CMK (cell line): ENCODE measurements at regions not wholly inside any gene's neighbourhood (a gene's known extent, or its start where the extent isn't known, plus 50 kb on each side); places are given as distances from the start of the nearest gene placed in this dataset.
"Not testable (repeated sequence)": the region's sequence is repeated elsewhere in the genome, so short reads cannot be mapped to it uniquely, and the experiment has no call there.

Experiments used
- DNase-seq: peaks from one replicate; pipeline ENCODE4 v3.0.0-alpha.2; 2010; ENCODE audit warnings: low read depth

DNA sequence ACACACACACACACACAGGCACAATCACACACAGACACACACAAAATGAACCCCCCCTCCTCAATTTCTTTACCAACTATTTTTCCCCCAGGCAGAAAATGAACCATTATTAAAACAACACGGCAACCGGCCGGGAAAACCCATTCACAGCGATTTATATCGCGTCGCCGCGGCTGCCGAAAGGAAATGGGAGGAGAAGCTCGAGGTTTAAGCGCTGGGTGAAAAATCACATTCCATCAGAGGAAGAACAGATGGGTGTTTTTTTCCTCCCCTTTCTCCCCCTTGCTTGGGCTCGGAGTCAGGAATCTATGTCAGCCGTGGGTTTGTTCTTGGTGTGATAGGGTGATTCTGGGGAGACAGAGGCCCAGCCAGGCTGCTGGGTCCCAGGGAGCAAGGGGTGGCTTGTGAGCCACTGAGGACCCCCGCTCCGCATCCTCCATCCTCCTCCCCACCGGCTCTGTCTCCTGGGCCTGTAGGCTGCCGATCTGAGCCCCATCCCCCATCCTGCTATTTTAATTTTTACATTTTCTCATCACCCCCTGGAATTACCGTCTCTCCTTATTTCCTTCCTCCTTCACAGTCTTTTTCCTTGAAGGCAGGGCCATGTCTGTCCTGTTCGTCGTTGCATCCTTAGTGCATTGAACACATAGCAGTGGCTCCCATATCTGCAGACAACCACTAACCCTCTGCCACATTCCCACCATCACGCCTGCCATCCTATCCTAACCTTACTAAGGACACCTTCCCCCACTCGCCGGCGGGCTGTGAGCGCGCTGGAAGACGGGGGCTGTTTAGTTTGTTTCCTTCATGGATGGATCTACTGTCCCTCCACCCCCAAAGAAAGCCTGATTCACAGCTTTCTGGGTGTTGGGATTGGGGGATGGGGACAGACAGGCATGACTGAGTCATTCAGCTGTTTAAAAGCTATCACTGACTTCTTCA, 137.7 kb downstream of the CRLF3 start:
- DNase-seq, result not testable (repeated sequence)

DNA sequence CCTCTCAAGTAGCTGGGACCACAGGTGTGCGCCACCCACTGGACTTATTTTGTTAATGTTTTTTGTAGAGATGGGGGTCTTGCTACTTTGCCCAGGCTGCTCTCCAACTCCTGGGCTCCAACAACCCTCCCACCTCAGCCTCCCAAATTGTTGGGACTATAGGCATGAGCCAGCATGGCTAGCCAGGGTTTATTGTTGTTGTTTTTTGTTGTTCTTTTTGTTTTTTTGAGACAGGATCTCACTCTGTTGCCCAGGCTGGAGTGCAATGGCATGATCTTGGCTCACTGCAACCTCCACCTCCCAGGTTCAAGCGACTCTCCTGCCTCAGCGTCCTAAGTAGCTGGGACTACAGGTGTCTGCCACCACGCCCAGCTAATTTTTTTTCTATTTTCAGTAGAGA, 142.2 kb downstream of the CRLF3 start:
- DNase-seq, result not testable (repeated sequence)

DNA sequence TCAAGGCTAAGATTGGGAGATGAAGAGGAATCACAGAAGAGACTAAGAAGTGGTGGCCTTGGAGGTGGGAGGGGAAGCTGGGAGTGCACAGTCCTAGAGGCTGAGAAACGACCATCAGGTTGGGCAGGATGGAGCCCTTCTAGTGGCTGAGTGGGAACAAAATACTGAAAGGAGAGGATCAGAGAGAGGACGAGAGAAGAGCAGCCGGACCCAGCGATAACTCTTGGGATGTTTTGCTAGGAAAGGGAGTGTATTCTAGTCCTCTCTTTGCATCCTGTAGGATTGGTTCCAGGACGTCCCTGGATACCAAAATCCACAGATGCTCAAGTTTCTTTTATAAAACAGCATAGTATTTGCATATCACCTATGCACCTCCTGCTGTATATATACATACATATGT, 143.8 kb downstream of the CRLF3 start:
- DNase-seq, result not testable (repeated sequence)

DNA sequence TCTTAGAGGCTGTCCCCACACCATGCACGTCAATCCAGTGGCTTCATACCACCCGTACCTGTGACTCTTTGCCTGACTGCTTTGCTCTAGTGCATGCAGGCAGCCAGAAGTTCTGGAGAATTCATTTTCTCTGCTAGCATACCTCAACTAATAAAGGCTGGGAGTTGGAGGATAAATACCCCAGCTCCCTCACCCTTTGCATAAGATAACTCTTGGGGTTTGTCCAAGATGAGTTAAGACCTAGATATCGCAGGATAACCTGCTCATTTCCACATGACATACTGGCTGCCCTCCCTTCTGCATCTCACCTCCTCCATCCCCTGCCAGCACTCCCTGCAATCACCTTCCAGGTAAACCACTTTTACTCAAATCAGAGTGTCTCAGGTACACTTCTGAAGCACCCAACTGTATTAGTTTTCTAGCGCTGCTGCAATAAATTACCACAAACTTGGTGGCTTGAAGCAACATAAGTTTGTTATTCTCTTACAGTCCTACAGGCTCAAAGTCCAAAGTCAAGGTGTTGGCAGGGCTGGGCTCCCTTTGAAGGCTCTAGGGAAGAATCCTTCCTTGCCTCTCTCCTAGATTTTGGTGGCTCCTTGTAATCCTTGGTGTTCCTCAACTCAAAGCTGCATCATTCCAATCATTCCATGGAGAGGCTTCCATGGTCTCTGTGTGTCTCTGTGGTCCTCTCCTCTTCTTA, 146.8 kb downstream of the CRLF3 start:
- no peak for DNase-seq

GRCh38 chr17:30675777-30676492, 148.6 kb downstream of the CRLF3 start:
- DNase-seq, result not testable (repeated sequence)

- not testable (repeated sequence) for DNase-seq
Observed at GRCh38 chr17:30669217-30669649, 155.3 kb downstream of the CRLF3 start.

GRCh38 chr17:30668360-30669181, 155.9 kb downstream of the CRLF3 start:
- not testable (repeated sequence) for DNase-seq

DNA sequence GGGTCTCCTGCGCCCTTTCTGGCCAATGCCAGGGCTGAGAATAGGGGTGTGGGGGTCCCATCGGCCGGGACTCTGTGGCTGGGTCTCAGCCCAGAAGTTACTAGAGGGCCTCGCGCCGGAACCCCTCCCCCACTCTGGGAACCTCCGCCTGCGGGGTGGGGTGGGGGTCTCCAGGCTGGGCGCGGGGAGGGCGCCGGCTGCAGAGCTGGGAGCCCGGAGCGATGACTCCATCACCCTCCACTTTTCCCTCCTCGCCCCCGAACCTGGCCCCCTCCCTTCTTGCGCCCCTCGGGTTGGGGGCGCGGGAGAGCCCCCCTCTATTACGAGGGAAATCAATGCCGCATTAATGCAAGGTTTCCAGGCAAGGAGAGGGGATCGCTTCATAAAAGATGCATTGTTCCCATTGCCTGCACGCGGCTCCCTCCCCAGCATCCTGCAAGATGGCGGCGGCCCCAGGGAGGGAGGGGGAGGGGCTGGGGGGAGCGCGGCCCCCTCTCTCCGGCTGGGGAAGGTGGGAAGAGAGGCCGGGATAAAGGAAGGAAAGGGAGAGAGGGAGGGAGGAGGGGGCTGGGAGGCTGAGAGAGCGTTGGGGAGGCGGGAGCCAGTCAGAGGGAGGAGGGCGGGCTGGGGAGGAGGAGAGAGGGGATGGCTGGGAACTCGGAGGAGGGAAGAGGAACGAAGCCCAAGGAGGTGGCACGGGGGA, 156.7 kb downstream of the CRLF3 start:
- DNase-seq, result not testable (repeated sequence)

DNA sequence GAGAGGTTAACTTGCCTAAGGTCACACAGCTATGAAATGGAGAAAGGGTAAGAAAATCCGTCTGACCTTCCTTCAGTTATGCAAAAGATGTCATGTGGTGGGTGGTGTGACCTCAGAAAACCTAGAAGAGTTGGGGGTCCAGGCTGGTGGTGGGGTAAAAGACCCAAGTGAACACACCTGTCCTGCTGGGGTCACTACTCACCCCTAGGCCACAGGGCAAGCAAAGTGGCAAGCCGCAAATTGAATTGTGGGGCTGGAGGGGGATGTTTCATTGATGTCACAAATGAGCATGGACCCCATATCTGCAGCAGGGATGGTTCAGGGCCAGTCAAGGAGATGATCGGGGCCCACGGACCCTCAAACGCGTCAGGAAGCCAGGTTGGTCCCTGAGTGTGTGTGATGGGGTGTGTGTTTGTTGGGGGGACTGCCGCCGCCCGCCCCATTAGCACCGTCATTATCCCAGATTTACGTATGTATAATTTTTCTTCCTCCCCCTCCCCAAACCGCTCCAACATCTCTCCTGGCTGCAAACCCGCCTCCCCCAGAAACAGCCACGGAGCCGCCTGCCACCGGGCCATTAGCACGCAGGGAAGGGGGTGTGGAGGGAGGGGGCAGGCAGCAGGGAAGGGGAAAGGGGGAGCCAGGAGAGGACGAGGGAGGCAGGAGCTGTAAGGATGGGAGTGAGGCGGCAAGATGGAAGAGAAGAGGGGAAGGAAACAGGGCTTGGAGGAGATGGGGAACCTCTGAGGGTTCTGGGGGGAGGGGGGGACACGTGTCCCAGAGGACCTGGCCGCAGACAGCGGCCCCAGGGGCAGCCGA, 157.4 kb downstream of the CRLF3 start:
- DNase-seq, result not testable (repeated sequence)

GRCh38 chr17:30663727-30664455, 160.6 kb downstream of the CRLF3 start:
- DNase-seq, result not testable (repeated sequence)

DNA sequence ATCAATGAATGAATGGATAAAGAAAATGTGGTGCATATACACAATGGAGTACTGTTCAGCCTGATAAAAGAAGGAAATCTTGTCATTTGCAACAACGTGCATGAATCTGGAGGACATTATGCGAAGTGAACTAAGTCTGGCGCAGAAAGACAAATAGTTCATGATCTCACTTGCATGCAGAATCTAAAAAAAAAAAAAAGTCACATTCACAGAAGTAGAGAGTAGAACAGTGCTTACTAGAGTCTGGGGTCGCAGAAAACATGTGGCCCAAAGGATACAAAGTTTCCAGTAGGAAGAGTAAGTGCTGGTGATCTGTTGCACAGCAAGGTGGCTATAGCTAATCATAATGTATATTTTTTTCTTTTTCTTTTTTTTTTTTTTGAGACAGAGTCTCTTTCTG, 167.3 kb downstream of the CRLF3 start:
- not testable (repeated sequence) for DNase-seq

GRCh38 chr17:30653038-30653437, 171.5 kb downstream of the CRLF3 start:
- not testable (repeated sequence) for DNase-seq

GRCh38 chr17:30650149-30650548, 172.9 kb downstream of the GOSR1 start:
- not testable (repeated sequence) for DNase-seq

DNA sequence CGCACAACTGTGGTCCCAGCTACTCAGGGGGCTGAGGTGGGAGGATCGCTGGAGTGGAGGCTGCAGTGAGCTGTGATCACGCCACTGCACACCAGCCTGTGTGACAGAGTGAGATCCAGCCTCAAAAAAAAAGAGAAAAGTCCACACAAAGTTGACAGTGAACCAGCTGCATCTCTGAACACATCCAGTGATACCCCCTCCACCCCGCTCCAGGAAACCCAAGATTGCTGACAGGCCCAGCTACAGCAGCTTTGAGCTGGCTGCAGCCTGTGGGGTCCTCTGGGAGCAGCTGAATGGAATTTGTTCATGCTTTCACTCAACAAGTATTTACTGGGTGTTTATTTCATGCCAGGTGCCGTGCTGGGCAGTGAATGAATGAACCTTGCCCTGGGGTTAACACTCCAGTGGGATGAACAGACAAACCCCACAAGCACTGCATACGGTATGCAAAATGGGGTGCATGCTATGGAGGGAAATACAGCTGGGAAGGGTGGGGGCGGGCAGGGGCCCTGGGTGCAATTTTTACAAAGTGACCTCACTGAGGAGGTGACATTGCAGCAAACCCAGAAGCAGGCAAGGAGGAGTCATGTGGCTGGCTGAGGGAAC, 170.9 kb downstream of the GOSR1 start:
- not testable (repeated sequence) for DNase-seq

GRCh38 chr17:30645875-30646274, 168.7 kb downstream of the GOSR1 start:
- DNase-seq, result not testable (repeated sequence)

GRCh38 chr17:30644713-30645112, 167.5 kb downstream of the GOSR1 start:
- DNase-seq, result not testable (repeated sequence)

DNA sequence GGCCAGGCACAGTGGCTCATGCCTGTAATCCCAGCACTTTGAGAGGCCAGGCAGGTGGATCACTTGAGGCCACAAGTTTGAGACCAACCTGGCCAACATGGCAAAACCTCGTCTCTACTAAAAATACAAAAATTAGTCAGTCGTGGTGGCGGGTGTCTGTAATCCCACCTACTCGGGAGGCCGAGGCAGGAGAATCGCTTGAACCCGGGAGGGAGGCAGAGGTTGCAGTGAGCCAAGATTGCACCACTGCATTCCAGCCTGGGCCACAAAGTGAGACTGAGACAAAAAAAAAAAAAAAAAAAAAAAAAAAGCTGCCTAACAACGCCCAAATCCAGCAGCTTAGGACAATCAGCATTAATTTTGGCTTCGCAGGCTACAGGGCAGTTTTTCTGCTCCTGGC, 167.1 kb downstream of the GOSR1 start:
- DNase-seq, result not testable (repeated sequence)

GRCh38 chr17:30641428-30641827, 164.2 kb downstream of the GOSR1 start:
- DNase-seq, result not testable (repeated sequence)

DNA sequence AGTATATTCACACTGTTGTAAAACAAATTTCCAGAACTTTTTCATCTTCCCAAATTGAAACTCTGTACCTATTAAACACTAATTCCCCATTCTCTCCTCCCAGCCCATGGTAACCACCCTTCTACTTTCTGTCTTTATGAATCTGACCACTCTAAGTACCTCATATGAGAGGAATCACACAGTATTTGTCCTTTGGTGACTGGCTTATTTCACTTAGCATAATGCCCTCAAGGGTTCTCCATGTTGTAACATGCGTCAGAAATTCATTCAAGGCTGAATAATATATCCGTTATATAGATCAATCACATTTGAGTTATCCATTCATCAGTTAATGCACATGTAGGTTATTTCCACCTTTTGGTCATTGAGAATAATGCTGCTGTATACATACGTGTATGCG, 162.2 kb downstream of the GOSR1 start:
- DNase-seq, result not testable (repeated sequence)
